Heart left ventricle (tissue), 13 donors: ENCODE measurements at regions not wholly inside any gene's neighbourhood (a gene's known extent, or its start where the extent isn't known, plus 50 kb on each side); places are given as distances from the start of the nearest gene placed in this dataset.

Experiments
- POLR2A ChIP-seq, 2 donors: fragments of 450-650 bp; IDR thresholded peaks; one replicate each; pipeline ENCODE4 v1.6.1; 2017; ENCODE audit warnings: antibody characterized with exemption in 2 of 2, mild to moderate bottlenecking in 2 of 2, moderate library complexity in 2 of 2
- TF ChIP-seq, protein P1 (sequence below), 12 donors: fragments of 200-600 bp; sonication (generic) in 4 of 12; IDR thresholded peaks; one replicate each; pipeline versions ENCODE4 v1.5.0 to v1.8.0; 2018 to 2022; ENCODE audit warnings: antibody characterized with exemption in 12 of 12, mild to moderate bottlenecking in 5 of 12
- donor health status: ischemic (EF 13 %, LVEDD 7.1; RV severe dilation, severe dysfunction).
- donor health status: DM: no; HTN: yes; CAD: no.
- donor health status: DM: no; HTN: no; CAD: no.
- donor health status: ischemic (EF 25% LVEDD 6.9; RV normal size, moderate dysfunction).
- donor health status: ischemic (EF 25% LVEDD 5.7; RV mildly dilated, moderate dysfunction).
- donor health status: ischemic (EF 35%, LVEDD 5.7; RV mildly dilated, moderate dysfunction).
- donor health status: nonischemic (EF 11% LVEDD 7.7; RV severe dilation, severe dysfunction).
- donor health status: DM: yes; HTN: yes; CAD: no.
- donor health status: PGD.
- donor health status: ischemic (EF 29% LVEDD 5.4; RV normal size, mild dysfunction).
- donor health status: nonischemic (EF 23%, LVEDD 6.1; RV moderate dilation, normal function).

DNA sequence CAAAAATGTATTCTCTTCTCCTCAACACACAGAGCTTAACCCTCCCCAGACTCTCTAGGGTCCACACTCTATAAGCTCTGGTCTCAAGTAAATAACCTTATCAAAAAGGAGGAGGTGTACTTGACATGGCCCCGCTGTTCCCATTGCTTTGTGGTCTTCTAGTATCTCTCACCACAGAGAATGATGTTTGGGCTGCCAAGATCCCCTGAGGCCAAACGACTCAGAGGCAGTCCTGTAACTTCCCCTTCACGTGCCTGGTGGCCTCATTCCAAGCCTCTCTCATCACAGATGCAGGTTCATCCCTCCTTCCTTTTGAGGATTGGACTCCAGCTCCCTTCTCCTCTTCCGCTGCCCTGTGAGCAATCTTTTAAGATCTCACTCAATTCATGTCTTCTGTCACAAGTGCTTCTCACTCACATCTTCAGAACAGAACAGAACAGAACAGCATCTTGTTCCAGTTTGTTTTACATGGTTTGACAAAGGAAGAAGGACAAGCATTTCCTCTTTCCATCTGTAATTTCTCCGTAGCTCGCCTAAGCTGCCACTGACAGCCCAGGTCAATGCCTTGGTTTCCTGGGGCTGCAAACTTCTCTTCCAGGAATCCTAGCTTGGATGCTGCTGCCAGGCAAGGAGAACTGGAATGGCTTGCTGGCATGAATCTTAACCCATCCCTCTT is 541.5 kb downstream of the CD83 start:
- TF ChIP-seq, protein P1, sequence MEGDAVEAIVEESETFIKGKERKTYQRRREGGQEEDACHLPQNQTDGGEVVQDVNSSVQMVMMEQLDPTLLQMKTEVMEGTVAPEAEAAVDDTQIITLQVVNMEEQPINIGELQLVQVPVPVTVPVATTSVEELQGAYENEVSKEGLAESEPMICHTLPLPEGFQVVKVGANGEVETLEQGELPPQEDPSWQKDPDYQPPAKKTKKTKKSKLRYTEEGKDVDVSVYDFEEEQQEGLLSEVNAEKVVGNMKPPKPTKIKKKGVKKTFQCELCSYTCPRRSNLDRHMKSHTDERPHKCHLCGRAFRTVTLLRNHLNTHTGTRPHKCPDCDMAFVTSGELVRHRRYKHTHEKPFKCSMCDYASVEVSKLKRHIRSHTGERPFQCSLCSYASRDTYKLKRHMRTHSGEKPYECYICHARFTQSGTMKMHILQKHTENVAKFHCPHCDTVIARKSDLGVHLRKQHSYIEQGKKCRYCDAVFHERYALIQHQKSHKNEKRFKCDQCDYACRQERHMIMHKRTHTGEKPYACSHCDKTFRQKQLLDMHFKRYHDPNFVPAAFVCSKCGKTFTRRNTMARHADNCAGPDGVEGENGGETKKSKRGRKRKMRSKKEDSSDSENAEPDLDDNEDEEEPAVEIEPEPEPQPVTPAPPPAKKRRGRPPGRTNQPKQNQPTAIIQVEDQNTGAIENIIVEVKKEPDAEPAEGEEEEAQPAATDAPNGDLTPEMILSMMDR (IDR thresholded peaks at IDR 0.05) = no peak
- no peak for TF ChIP-seq POLR2A (IDR thresholded peaks at IDR 0.05)
